Activated T-cell treated with anti-CD3 and anti-CD28 coated beads, Interleukin-2, amount 50 U/mL, for 24 hours (primary cell): ENCODE measurements at regions not wholly inside any gene's neighbourhood (a gene's known extent, or its start where the extent isn't known, plus 50 kb on each side); places are given as distances from the start of the nearest gene placed in this dataset.
"Not testable (repeated sequence)": the region's sequence is repeated elsewhere in the genome, so short reads cannot be mapped to it uniquely, and the experiment has no call there.

Experiments used
- DNase-seq: peaks from one replicate; pipeline ENCODE4 v3.0.0-alpha.2; 2020
- H3K27ac Mint-ChIP-seq: 2 replicates; pipeline ENCODE4 v1.8.0; 2020; ENCODE audit warnings: mild to moderate bottlenecking, mixed read lengths
- H3K27me3 Mint-ChIP-seq: 2 replicates; pipeline ENCODE4 v1.8.0; 2020; ENCODE audit warnings: mixed read lengths
- H3K36me3 Mint-ChIP-seq: 2 replicates; pipeline ENCODE4 v1.8.0; 2020; ENCODE audit warnings: low read depth, mixed read lengths
- H3K4me1 Mint-ChIP-seq: 2 replicates; pipeline ENCODE4 v1.8.0; 2020; ENCODE audit warnings: low read depth, mixed read lengths
- H3K4me3 Mint-ChIP-seq: 2 replicates; pipeline ENCODE4 v1.8.0; 2020; ENCODE audit warnings: mild to moderate bottlenecking, moderate library complexity, mixed read lengths
- H3K9me3 Mint-ChIP-seq: 2 replicates; pipeline ENCODE4 v1.8.0; 2020; ENCODE audit warnings: mixed read lengths

GRCh38 chr10:78412605-78413004, 378.9 kb downstream of the RPS24 start:
- Mint-ChIP-seq H3K27ac (no peak overlapping the region), H3K36me3 (no peaks in the 10 kb centered on the region), H3K9me3 (no peaks in the 10 kb centered on the region), H3K4me1 (no peaks in the 10 kb centered on the region), H3K4me3 (no peak overlapping the region), H3K27me3 (peaks cover 7% of the 10 kb centered on the region)
- no peak for DNase-seq

- H3K9me3 Mint-ChIP-seq, result no peaks in the 10 kb centered on the region
Observed at GRCh38 chr10:78413076-78414055, 379.7 kb downstream of the RPS24 start.

GRCh38 chr10:78414380-78414779, 380.7 kb downstream of the RPS24 start:
- Mint-ChIP-seq H3K27ac (no peak overlapping the region), H3K27me3 (no peaks in the 10 kb centered on the region), H3K9me3 (no peaks in the 10 kb centered on the region), H3K36me3 (no peaks in the 10 kb centered on the region), H3K4me3 (no peak overlapping the region), H3K4me1 (no peaks in the 10 kb centered on the region)
- DNase-seq, result no peak

More at GRCh38 chr10:78413076-78414055, 379.7 kb downstream of the RPS24 start:
- DNase-seq, result no peak
- Mint-ChIP-seq H3K27ac (no peak overlapping the region), H3K36me3 (no peaks in the 10 kb centered on the region), H3K4me3 (no peak overlapping the region), H3K4me1 (no peaks in the 10 kb centered on the region), H3K27me3 (no peaks in the 10 kb centered on the region)

- H3K9me3 Mint-ChIP-seq, result no peaks in the 10 kb centered on the region
- no peak for DNase-seq
- no peaks in the 10 kb centered on the region for H3K4me1 Mint-ChIP-seq
- H3K27me3 Mint-ChIP-seq, result no peaks in the 10 kb centered on the region
- H3K27ac Mint-ChIP-seq, result no peak overlapping the region
- H3K4me3 Mint-ChIP-seq, result no peak overlapping the region
- H3K36me3 Mint-ChIP-seq, result no peaks in the 10 kb centered on the region
Observed at GRCh38 chr10:78415111-78415510, 381.4 kb downstream of the RPS24 start.

GRCh38 chr10:78416031-78417011, 382.7 kb downstream of the RPS24 start:
- H3K4me3 Mint-ChIP-seq, result no peak overlapping the region
- H3K27ac Mint-ChIP-seq, result no peak overlapping the region
- DNase-seq, result no peak
- peaks cover 5% of the 10 kb centered on the region for H3K27me3 Mint-ChIP-seq
- H3K36me3 Mint-ChIP-seq, result no peaks in the 10 kb centered on the region
- no peaks in the 10 kb centered on the region for H3K4me1 Mint-ChIP-seq
- no peaks in the 10 kb centered on the region for H3K9me3 Mint-ChIP-seq

GRCh38 chr10:78417425-78418370, 384.0 kb downstream of the RPS24 start:
- H3K36me3 Mint-ChIP-seq, result no peaks in the 10 kb centered on the region
- H3K4me3 Mint-ChIP-seq, result no peak overlapping the region
- no peaks in the 10 kb centered on the region for H3K4me1 Mint-ChIP-seq
- no peak overlapping the region for H3K27ac Mint-ChIP-seq
- no peak for DNase-seq
- H3K27me3 Mint-ChIP-seq, result peaks cover 5% of the 10 kb centered on the region
- no peaks in the 10 kb centered on the region for H3K9me3 Mint-ChIP-seq

GRCh38 chr10:78419481-78420265, 386.0 kb downstream of the RPS24 start:
- H3K4me1 Mint-ChIP-seq, result no peaks in the 10 kb centered on the region
- DNase-seq, result no peak
- H3K27ac Mint-ChIP-seq, result no peak overlapping the region
- H3K4me3 Mint-ChIP-seq, result no peak overlapping the region
- H3K36me3 Mint-ChIP-seq, result no peaks in the 10 kb centered on the region
- H3K9me3 Mint-ChIP-seq, result no peaks in the 10 kb centered on the region
- peaks cover 5% of the 10 kb centered on the region for H3K27me3 Mint-ChIP-seq

- Mint-ChIP-seq H3K4me1 (no peaks in the 10 kb centered on the region), H3K36me3 (no peaks in the 10 kb centered on the region), H3K27ac (no peak overlapping the region), H3K9me3 (peaks cover 7% of the 10 kb centered on the region), H3K27me3 (peaks cover 5% of the 10 kb centered on the region), H3K4me3 (no peak overlapping the region)
- DNase-seq, result no peak
Observed at GRCh38 chr10:78420946-78421735, 387.5 kb downstream of the RPS24 start.

- H3K4me3 Mint-ChIP-seq, H3K27me3 Mint-ChIP-seq, H3K36me3 Mint-ChIP-seq, DNase-seq, H3K9me3 Mint-ChIP-seq, H3K27ac Mint-ChIP-seq, H3K4me1 Mint-ChIP-seq: not testable (repeated sequence)
Observed at GRCh38 chr10:78424050-78424449, 390.4 kb downstream of the RPS24 start.

GRCh38 chr10:78424723-78425122, 391.1 kb downstream of the RPS24 start:
- Mint-ChIP-seq H3K4me1 (no peaks in the 10 kb centered on the region), H3K27me3 (peaks cover 14% of the 10 kb centered on the region), H3K27ac (no peak overlapping the region), H3K36me3 (no peaks in the 10 kb centered on the region), H3K4me3 (no peak overlapping the region), H3K9me3 (peaks cover 7% of the 10 kb centered on the region)
- no peak for DNase-seq

- Mint-ChIP-seq H3K27ac (no peak overlapping the region), H3K4me3 (no peak overlapping the region), H3K27me3 (peaks cover 13% of the 10 kb centered on the region), H3K4me1 (no peaks in the 10 kb centered on the region), H3K9me3 (peaks cover 7% of the 10 kb centered on the region), H3K36me3 (no peaks in the 10 kb centered on the region)
- DNase-seq, result no peak
Observed at GRCh38 chr10:78426181-78426580, 392.5 kb downstream of the RPS24 start.

- Mint-ChIP-seq H3K4me3 (no peak overlapping the region), H3K27me3 (peaks cover 18% of the 10 kb centered on the region), H3K27ac (no peak overlapping the region)
Observed at GRCh38 chr10:78427497-78428031, 393.9 kb downstream of the RPS24 start.

More at GRCh38 chr10:78427497-78428031, 393.9 kb downstream of the RPS24 start:
- no peaks in the 10 kb centered on the region for H3K36me3 Mint-ChIP-seq
- H3K9me3 Mint-ChIP-seq, result peaks cover 7% of the 10 kb centered on the region
- no peaks in the 10 kb centered on the region for H3K4me1 Mint-ChIP-seq
- no peak for DNase-seq
